Lower lobe of right lung (tissue), 2 donors: ENCODE measurements at regions not wholly inside any gene's neighbourhood (a gene's known extent, or its start where the extent isn't known, plus 50 kb on each side); places are given as distances from the start of the nearest gene placed in this dataset.
"Not testable (repeated sequence)": the region's sequence is repeated elsewhere in the genome, so short reads cannot be mapped to it uniquely, and the experiment has no call there.

Source experiments
- ATAC-seq, 2 donors: fragments of 200-7000 bp; cut with Tn5 transposase; one replicate each; pipeline ENCODE4 v1.9.1; 2020 to 2022; ENCODE audit warnings: mild to moderate bottlenecking in 2 of 2, moderate library complexity in 2 of 2
- DNase-seq: peaks from one replicate; pipeline ENCODE4 v3.0.0-alpha.2; 2020
- H3K27ac ChIP-seq: fragments of 200-600 bp; one replicate; pipeline ENCODE4 v1.8.0; 2022
- H3K27me3 ChIP-seq: fragments of 200-600 bp; one replicate; pipeline ENCODE4 v1.8.0; 2022; ENCODE audit warnings: low read depth
- H3K36me3 ChIP-seq: fragments of 200-600 bp; one replicate; pipeline ENCODE4 v1.8.0; 2022; ENCODE audit warnings: mild to moderate bottlenecking
- H3K4me1 ChIP-seq: fragments of 200-600 bp; one replicate; pipeline ENCODE4 v1.8.0; 2022
- H3K4me3 ChIP-seq: fragments of 200-600 bp; one replicate; pipeline ENCODE4 v1.8.0; 2022; ENCODE audit warnings: mild to moderate bottlenecking
- H3K9me3 ChIP-seq: fragments of 200-600 bp; one replicate; pipeline ENCODE4 v1.8.0; 2022
- intact Hi-C: fragments of 100-400 bp; cut with DNase I; formaldehyde crosslinking; loops from one replicate; pipeline ENCODE4 v1.11.0; 2022
- TF ChIP-seq, protein P1 (sequence below): fragments of 200-600 bp; IDR thresholded peaks from one replicate; pipeline ENCODE4 v1.8.0; 2022; ENCODE audit warnings: antibody characterized with exemption, mild to moderate bottlenecking
- donor health status: DM: no; HTN: yes; CAD: no; lungs with severe emphysema.

DNA sequence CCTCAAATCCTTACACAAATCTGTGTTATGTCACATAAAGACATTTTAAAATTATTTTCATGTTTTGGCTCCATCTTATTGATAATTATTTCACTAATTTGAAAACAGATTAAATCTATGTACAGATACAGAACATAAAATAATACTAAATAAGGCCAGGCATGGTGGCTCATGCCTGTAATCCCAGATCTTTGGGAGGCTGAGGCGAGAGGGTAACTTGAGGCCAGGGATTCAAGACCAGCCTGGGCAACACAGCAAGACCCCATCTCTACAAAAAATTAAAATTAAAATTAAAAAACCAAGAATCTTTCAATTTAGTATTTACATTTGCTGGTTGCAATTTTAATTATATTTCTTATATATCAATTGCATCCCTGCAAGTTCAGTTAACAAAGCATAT is 246.4 kb upstream of the MKLN1 start:
- Histone ChIP-seq H3K4me3 (no peak overlapping the region), H3K4me1 (peaks cover 49% of the 10 kb centered on the region), H3K27ac (no peak overlapping the region), H3K9me3 (no peaks in the 10 kb centered on the region), H3K27me3 (no peaks in the 10 kb centered on the region), H3K36me3 (peaks cover 12% of the 10 kb centered on the region)
- DNase-seq, result no peak
- TF ChIP-seq, protein P1, sequence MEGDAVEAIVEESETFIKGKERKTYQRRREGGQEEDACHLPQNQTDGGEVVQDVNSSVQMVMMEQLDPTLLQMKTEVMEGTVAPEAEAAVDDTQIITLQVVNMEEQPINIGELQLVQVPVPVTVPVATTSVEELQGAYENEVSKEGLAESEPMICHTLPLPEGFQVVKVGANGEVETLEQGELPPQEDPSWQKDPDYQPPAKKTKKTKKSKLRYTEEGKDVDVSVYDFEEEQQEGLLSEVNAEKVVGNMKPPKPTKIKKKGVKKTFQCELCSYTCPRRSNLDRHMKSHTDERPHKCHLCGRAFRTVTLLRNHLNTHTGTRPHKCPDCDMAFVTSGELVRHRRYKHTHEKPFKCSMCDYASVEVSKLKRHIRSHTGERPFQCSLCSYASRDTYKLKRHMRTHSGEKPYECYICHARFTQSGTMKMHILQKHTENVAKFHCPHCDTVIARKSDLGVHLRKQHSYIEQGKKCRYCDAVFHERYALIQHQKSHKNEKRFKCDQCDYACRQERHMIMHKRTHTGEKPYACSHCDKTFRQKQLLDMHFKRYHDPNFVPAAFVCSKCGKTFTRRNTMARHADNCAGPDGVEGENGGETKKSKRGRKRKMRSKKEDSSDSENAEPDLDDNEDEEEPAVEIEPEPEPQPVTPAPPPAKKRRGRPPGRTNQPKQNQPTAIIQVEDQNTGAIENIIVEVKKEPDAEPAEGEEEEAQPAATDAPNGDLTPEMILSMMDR, result no peak
- intact Hi-C loops, result no loop called here
- no peak for ATAC-seq

DNA sequence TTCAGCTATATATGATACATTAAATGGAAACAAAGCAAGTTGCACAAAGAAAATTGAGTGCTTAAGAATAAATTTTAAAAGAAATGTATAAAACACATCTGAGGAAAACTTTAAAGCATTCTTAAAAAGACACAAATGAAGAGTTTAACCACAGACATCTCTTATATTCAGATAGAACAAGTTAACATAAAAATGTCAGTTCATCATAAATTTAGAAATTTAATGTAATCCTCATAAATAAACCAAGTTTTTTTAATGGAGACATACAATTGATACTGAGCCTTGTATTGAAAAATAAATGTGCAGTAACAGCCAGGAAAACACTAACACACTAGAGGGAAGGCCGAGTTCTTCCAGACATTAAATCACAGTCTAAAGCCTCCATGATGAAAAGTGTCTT is 243.9 kb upstream of the MKLN1 start:
- Histone ChIP-seq H3K4me3 (no peak overlapping the region), H3K36me3 (peaks cover 26% of the 10 kb centered on the region), H3K9me3 (no peaks in the 10 kb centered on the region), H3K27me3 (no peaks in the 10 kb centered on the region), H3K4me1 (peaks cover 52% of the 10 kb centered on the region), H3K27ac (no peak overlapping the region)
- DNase-seq (no peak), ATAC-seq (no peak)
- intact Hi-C loops, result no loop called here
- TF ChIP-seq, protein P1, result no peak

DNA sequence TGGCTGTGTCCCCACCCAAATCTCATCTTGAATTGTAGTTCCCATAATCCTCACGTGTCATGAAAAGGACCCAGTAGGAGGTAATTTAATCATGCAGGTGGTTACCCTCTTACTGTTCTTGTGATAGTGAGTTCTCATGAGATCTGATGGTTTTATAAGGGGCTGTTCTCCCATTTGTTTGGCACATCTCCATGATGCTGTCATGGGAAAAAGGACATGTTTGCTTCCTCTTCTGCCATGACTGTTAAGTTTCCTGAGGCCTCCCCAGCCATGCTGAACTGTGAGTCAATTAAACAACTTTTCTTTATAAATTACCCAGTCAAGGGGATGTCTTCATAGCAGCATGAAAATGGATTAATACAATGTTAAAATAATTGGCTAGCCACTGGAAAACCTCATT is 243.3 kb upstream of the MKLN1 start:
- peaks cover 52% of the 10 kb centered on the region for H3K4me1 ChIP-seq
- intact Hi-C loops, DNase-seq, H3K4me3 ChIP-seq, H3K27ac ChIP-seq, ATAC-seq, H3K9me3 ChIP-seq, H3K27me3 ChIP-seq: not testable (repeated sequence)
- peaks cover 25% of the 10 kb centered on the region for H3K36me3 ChIP-seq

- no peak overlapping the region for H3K27ac ChIP-seq
- H3K27me3 ChIP-seq, result no peaks in the 10 kb centered on the region
- no peaks in the 10 kb centered on the region for H3K9me3 ChIP-seq
- no peak overlapping the region for H3K4me3 ChIP-seq
- peaks cover 20% of the 10 kb centered on the region for H3K36me3 ChIP-seq
- ATAC-seq (no peak), DNase-seq (no peak)
- intact Hi-C loops, result no loop called here
- H3K4me1 ChIP-seq, result peaks cover 61% of the 10 kb centered on the region
- TF ChIP-seq, protein P1, result no peak
Observed at GRCh38 chr7:131087756-131088658, 239.7 kb upstream of the MKLN1 start.

DNA sequence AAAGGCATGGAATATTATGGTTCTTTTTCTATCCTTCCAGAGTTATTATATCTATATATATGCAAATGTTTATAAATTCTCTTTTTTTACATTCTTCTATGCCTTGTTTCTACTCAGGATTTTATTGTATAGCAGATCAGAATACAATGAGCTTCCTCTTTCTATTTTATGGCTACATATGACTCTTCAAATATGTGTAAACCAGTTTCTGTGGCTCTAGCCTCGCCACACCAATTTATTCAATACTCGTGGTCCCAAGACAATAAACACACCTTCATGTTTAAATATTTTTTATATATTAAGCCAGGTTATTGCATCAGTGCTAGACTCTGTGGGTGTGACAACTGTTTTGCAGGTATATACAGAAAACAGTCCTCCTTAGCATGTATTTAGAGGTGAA is 237.5 kb upstream of the MKLN1 start:
- DNase-seq, result no peak
- TF ChIP-seq, protein P1, result no peak
- intact Hi-C loops, result no loop called here
- Histone ChIP-seq H3K27me3 (no peaks in the 10 kb centered on the region), H3K36me3 (peaks cover 40% of the 10 kb centered on the region), H3K9me3 (no peaks in the 10 kb centered on the region), H3K4me3 (no peak overlapping the region), H3K4me1 (peaks cover 67% of the 10 kb centered on the region), H3K27ac (no peak overlapping the region)
- no peak for ATAC-seq
